ENCODE measurements at regions not wholly inside any gene's neighbourhood (a gene's known extent, or its start where the extent isn't known, plus 50 kb on each side); places are given as distances from the start of the nearest gene placed in this dataset.

DNA sequence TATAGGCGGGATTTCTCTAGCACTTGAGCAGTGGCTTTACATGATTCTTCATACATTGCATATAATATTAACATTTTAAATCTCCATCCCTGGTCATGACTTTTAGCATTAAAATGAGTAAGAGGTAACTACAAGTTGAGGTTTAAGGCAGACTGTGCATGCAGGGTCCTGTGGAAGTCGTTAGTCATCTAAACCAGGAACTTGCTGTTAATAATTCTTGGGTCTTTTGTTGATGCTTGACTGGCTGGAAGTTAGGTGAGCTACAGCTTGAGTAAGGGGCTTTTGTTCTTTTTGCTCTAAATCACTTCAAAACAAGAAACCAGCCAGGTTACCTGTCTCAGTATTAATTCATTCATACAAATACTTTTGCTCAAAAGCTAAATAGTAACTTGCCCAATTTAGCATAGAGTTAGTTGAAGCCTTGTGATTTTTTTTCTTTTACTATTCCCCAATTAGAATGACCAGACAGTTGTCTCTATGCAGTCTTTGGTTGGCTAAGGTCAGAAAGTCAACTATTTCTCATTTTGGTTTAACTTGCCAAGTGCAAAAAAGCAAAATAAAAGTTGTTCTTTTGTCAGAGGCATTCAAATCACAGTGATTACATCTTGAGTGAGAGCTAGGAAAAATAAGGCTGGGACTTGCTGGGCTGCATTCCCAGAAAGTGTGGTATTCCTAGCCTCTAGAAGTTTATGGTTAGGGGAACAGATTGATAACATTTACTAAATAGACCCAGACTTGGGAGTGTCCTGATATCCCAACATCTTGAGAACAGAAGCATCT is 516.9 kb downstream of the PDHA2 start:
- in situ Hi-C loops (cut with HindIII; ENCODE audit: low pct_unique_long_range_greater_than_20kb, low sequenced_read_pairs) (no loop called here), intact Hi-C loops (cut with micrococcal nuclease; ENCODE audit: unreplicated experiment) (no loop called here)
- no TSS peak for BruUV-seq (replicated peaks)
- no peak for ATAC-seq
- H3K27ac ChIP-seq (ENCODE audit: low read length): no peak overlapping the region
- no peak overlapping the region for H3K4me3 ChIP-seq (ENCODE audit: low read depth in 2 of 2, low read length in 2 of 2)
- no peaks in the 10 kb centered on the region for H3K36me3 ChIP-seq (ENCODE audit: control insufficient read depth, insufficient read depth, low read length)
- ChIA-PET POLR2A (no interaction called here), CTCF (no interaction called here)
- TF ChIP-seq REST (IDR thresholded peaks at IDR 0.05; ENCODE audit: insufficient read depth in 1 of 2, low read depth in 2 of 2, low read length in 1 of 2) (no peak), SIN3A (IDR thresholded peaks at IDR 0.05; ENCODE audit: borderline replicate concordance, insufficient read depth, low read depth, low read length) (no peak), CTCF (IDR thresholded peaks at IDR 0.05) (no peak), TCF7L2 (IDR thresholded peaks at IDR 0.05; ENCODE audit: low read depth, low read length) (no peak), POLR2AphosphoS5 (IDR thresholded peaks at IDR 0.05; ENCODE audit: low read depth, low read length) (no peak)
- no peaks in the 10 kb centered on the region for H3K27me3 ChIP-seq (ENCODE audit: control insufficient read depth, insufficient read depth, low read length)
- no peaks in the 10 kb centered on the region for H3K9me3 ChIP-seq (ENCODE audit: control insufficient read depth, insufficient read depth, low read depth, low read length)
- DNase-seq (ENCODE audit: low read depth, low spot score): no peak
- no peaks in the 10 kb centered on the region for H3K4me1 ChIP-seq (ENCODE audit: control insufficient read depth, insufficient read depth, low read length)

DNA sequence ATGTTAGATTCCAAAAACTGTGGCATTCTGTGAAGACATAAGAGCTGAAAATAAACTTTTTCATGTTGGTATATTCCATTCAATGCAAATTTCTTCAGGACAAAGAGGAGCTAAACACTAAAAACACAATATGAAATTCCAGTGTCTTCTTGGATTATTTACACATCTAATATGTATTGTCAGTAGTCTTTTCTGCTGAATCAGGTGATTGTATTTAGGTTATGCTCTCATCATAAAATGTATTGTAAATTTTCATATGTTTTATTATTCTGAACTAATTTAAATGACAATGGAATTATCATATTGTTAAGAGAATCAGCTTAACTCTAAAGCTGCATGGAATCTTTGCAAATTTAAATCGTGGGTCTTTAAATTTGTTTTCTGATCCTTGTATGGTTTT is 526.7 kb downstream of the PDHA2 start:
- H3K9me3 ChIP-seq (ENCODE audit: control insufficient read depth, insufficient read depth, low read depth, low read length): no peaks in the 10 kb centered on the region
- intact Hi-C loops (cut with micrococcal nuclease; ENCODE audit: unreplicated experiment) (no loop called here), in situ Hi-C loops (cut with HindIII; ENCODE audit: low pct_unique_long_range_greater_than_20kb, low sequenced_read_pairs) (no loop called here)
- H3K4me3 ChIP-seq (ENCODE audit: low read depth in 2 of 2, low read length in 2 of 2): no peak overlapping the region
- no peaks in the 10 kb centered on the region for H3K4me1 ChIP-seq (ENCODE audit: control insufficient read depth, insufficient read depth, low read length)
- DNase-seq (ENCODE audit: low read depth, low spot score) (no peak), ATAC-seq (no peak)
- TF ChIP-seq REST (IDR thresholded peaks at IDR 0.05; ENCODE audit: insufficient read depth in 1 of 2, low read depth in 2 of 2, low read length in 1 of 2) (no peak), POLR2AphosphoS5 (IDR thresholded peaks at IDR 0.05; ENCODE audit: low read depth, low read length) (no peak), TCF7L2 (IDR thresholded peaks at IDR 0.05; ENCODE audit: low read depth, low read length) (no peak), CTCF (IDR thresholded peaks at IDR 0.05) (no peak), SIN3A (IDR thresholded peaks at IDR 0.05; ENCODE audit: borderline replicate concordance, insufficient read depth, low read depth, low read length) (no peak)
- H3K27ac ChIP-seq (ENCODE audit: low read length): no peak overlapping the region
- no peaks in the 10 kb centered on the region for H3K36me3 ChIP-seq (ENCODE audit: control insufficient read depth, insufficient read depth, low read length)
- H3K27me3 ChIP-seq (ENCODE audit: control insufficient read depth, insufficient read depth, low read length): no peaks in the 10 kb centered on the region
- ChIA-PET POLR2A (no interaction called here), CTCF (no interaction called here)
- no TSS peak for BruUV-seq (replicated peaks)

Data from Panc1 (cell line).